ENCODE measurements at regions not wholly inside any gene's neighbourhood (a gene's known extent, or its start where the extent isn't known, plus 50 kb on each side); places are given as distances from the start of the nearest gene placed in this dataset.

DNA sequence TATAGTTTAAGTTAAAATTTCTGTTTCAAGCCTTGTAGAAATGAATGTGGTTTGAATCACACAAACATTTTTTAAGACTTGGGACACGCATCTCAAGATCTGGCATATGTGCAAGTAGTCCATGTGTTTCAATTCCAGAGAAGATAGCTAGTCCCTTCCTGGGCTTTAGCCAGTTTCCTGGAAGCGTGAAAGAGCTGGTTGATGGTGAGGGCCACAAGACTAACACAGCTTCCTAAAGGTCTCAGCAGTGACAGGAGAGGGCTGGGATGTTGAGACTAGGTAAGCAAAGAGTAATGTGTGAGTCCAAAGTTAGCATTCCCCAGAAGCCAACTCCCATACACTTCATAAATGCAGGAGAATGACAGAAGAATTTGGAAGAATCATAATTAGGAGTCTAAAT, 111.9 kb upstream of the MAP2 start:
- H3K27me3 ChIP-seq (replicated peaks in 1 of 4; ENCODE audit: control insufficient read depth in 3 of 4, extremely low read depth in 1 of 4, insufficient read depth in 3 of 4, low read length in 3 of 4) = no peaks in the 10 kb centered on the region
- no peak overlapping the region for H2BK20ac ChIP-seq (ENCODE audit: low read length)
- ChIA-PET CTCF (ENCODE audit: partially characterized antibody) (interaction anchor here (1.6 kb wide), 1 partner anchor 19 kb away, joined by 5 read pairs; no protein-coding TSS in a partner anchor), POLR2A (ENCODE audit: partially characterized antibody) (interaction anchor here (0.7 to 3.3 kb wide), 4 partner anchors 11 to 103 kb away, joined by 3 to 24 read pairs (median 4); no protein-coding TSS in a partner anchor)
- H4K91ac ChIP-seq (replicated peaks; ENCODE audit: insufficient read length, low read length) = no peak overlapping the region
- DNase-seq (ENCODE audit: low read depth in 1 of 2, low spot score in 2 of 2) (no peak), FAIRE-seq (no peak)
- no peak overlapping the region for H2BK15ac ChIP-seq (ENCODE audit: low read length)
- no peak overlapping the region for H2BK5ac ChIP-seq (ENCODE audit: low read depth, low read length)
- H3K18ac ChIP-seq (ENCODE audit: extremely low read depth, low read length) = no peak overlapping the region
- no peak overlapping the region for H3K27ac ChIP-seq (ENCODE audit: low read depth, low read length)
- H4K20me1 ChIP-seq (replicated peaks in 1 of 2; ENCODE audit: control insufficient read depth in 1 of 2, insufficient read depth in 2 of 2, low read length in 2 of 2) = peaks cover 0 to 4% of the 10 kb centered on the region in 2 experiments
- WGBS, 2 experiments (ENCODE audit: extremely low coverage in 1 of 2, insufficient coverage in 1 of 2, insufficient read length in 1 of 2, insufficient replicate concordance in 2 of 2, low coverage in 1 of 2, low lambda C conversion rate in 2 of 2, missing lambda C conversion rate in 1 of 2) = 90% methylated on average over 2 of the region's 2 CpGs; no CpG with 5 or more reads in 1 of the 2 experiments
- no peak overlapping the region for H3K56ac ChIP-seq (replicated peaks; ENCODE audit: insufficient read length, low read depth, low read length)
- TF ChIP-seq POLR2AphosphoS5 (IDR thresholded peaks at IDR 0.05; ENCODE audit: low read depth, low read length) = peak; percentile 73
- no peak for TF ChIP-seq SP1 (IDR thresholded peaks at IDR 0.05; ENCODE audit: low read depth, low read length)
- peak in 1 of 2 experiments; percentile 62; a peak in 2 of 3 replicates for TF ChIP-seq POLR2A (IDR thresholded peaks at IDR 0.05; ENCODE audit: control extremely low read depth in 1 of 2, low read depth in 2 of 2, low read length in 2 of 2)
- no peak overlapping the region for H3K4me3 ChIP-seq (ENCODE audit: extremely low read depth in 1 of 4, insufficient read depth in 2 of 4, low read depth in 3 of 4, low read length in 4 of 4)
- H2AK5ac ChIP-seq (ENCODE audit: low read depth, low read length) = no peak overlapping the region
- H3K23ac ChIP-seq (ENCODE audit: insufficient read length) = no peak overlapping the region
- no peak overlapping the region for H2BK12ac ChIP-seq (ENCODE audit: low read depth, low read length)
- H3K79me2 ChIP-seq (ENCODE audit: control insufficient read depth in 1 of 2, insufficient read depth in 2 of 2, low read length in 2 of 2) = no peaks in the 10 kb centered on the region
- H3K14ac ChIP-seq (ENCODE audit: insufficient read length) = no peak overlapping the region
- H3K4me1 ChIP-seq (replicated peaks in 1 of 4; ENCODE audit: control insufficient read depth in 3 of 4, insufficient read depth in 4 of 4, low read length in 3 of 4) = peaks cover 0 to 7% (median 3%) of the 10 kb centered on the region in 4 experiments; a peak in 2 of 7 replicates
- H3K4ac ChIP-seq (replicated peaks; ENCODE audit: insufficient read length, low read depth, low read length) = no peak overlapping the region
- no peak overlapping the region for H4K8ac ChIP-seq (ENCODE audit: extremely low read depth, insufficient read depth, low read length)
- no peaks in the 10 kb centered on the region for H3K9me3 ChIP-seq (ENCODE audit: insufficient read depth in 2 of 2, low read depth in 1 of 2, low read length in 1 of 2)
- H3K36me3 ChIP-seq (ENCODE audit: control insufficient read depth in 2 of 4, insufficient read depth in 4 of 4, low read length in 3 of 4) = peaks cover 0 to 18% (median 7%) of the 10 kb centered on the region in 4 experiments; a peak in 3 of 8 replicates
- H3K9ac ChIP-seq (replicated peaks in 1 of 4; ENCODE audit: extremely low read depth in 1 of 4, low read depth in 3 of 4, low read length in 3 of 4) = no peak overlapping the region
- H3K79me1 ChIP-seq (ENCODE audit: low read depth, low read length) = no peaks in the 10 kb centered on the region
- H2AFZ ChIP-seq (ENCODE audit: low read length) = no peak overlapping the region
- H2BK120ac ChIP-seq (replicated peaks; ENCODE audit: low read depth, low read length) = no peak overlapping the region
- H3K4me2 ChIP-seq (ENCODE audit: insufficient read depth in 1 of 2, low read depth in 2 of 2, low read length in 2 of 2) = no peak overlapping the region
- no peaks in the 10 kb centered on the region; the same call in 1 of the 2 replicates for H3K23me2 ChIP-seq (ENCODE audit: low read depth, low read length)
- no peak overlapping the region for H4K5ac ChIP-seq (ENCODE audit: insufficient read length, low read depth, low read length)
